IMR-90 (cell line): ENCODE measurements at regions not wholly inside any gene's neighbourhood (a gene's known extent, or its start where the extent isn't known, plus 50 kb on each side); places are given as distances from the start of the nearest gene placed in this dataset.

Experiments
- ATAC-seq: fragments of 200-7000 bp; cut with Tn5 transposase; 2 replicates; pipeline ENCODE4 v1.9.1; 2020; ENCODE audit warnings: low read depth, mild to moderate bottlenecking, moderate library complexity
- BruUV-seq: library from RNA; stranded (reverse); fragments of 400-500 nt; replicated peaks from 2 replicates; lab custom pipeline; 2021; lab: Mats Ljungman, UMichigan
- CTCF ChIA-PET: fragments of 300-600 bp; formaldehyde crosslinking; extraction: SDS; loops from one replicate; lab custom pipeline; 2021; ENCODE audit warnings: antibody characterized with exemption; lab: Yijun Ruan, JAX
- POLR2A ChIA-PET: fragments of 300-600 bp; sonication (Branson Sonifier 250); formaldehyde crosslinking; loops from one replicate; lab custom pipeline; 2022; ENCODE audit warnings: antibody characterized with exemption; ENCODE audit not compliant: unreplicated experiment; lab: Charles Lee
- DNase-seq: peaks from one replicate; pipeline ENCODE4 v3.0.0; 2013
- H2AFZ ChIP-seq: replicated peaks from 2 replicates; pipeline ENCODE3; 2013; ENCODE audit warnings: low read length, mild to moderate bottlenecking; ENCODE audit not compliant: poor library complexity
- H2AK5ac ChIP-seq: 2 replicates; pipeline ENCODE4 v1.6.1; 2013; ENCODE audit warnings: low read depth, low read length, inconsistent platforms
- H2AK9ac ChIP-seq: replicated peaks from 2 replicates; pipeline ENCODE3; 2013; ENCODE audit warnings: mild to moderate bottlenecking, low read depth, low read length, moderate library complexity; ENCODE audit not compliant: poor library complexity
- H2BK120ac ChIP-seq: 2 replicates; pipeline ENCODE4 v1.6.1; 2013; ENCODE audit warnings: low read depth, low read length, inconsistent platforms
- H2BK15ac ChIP-seq: 3 replicates; pipeline ENCODE4 v1.6.1; 2013; ENCODE audit warnings: low read depth, low read length, inconsistent platforms
- H2BK20ac ChIP-seq: 2 replicates; pipeline ENCODE4 v1.6.1; 2013; ENCODE audit warnings: low read depth, mild to moderate bottlenecking, inconsistent platforms, low read length, moderate library complexity
- H2BK5ac ChIP-seq: 2 replicates; pipeline ENCODE4 v1.6.1; 2013; ENCODE audit warnings: mild to moderate bottlenecking, low read depth, low read length, inconsistent platforms; ENCODE audit not compliant: poor library complexity, severe bottlenecking
- H3K14ac ChIP-seq: replicated peaks from 2 replicates; pipeline ENCODE4 v1.6.1; 2013; ENCODE audit warnings: low read depth, low read length, inconsistent platforms
- H3K18ac ChIP-seq: 2 replicates; pipeline ENCODE4 v1.6.1; 2013; ENCODE audit warnings: low read depth, low read length, control low read depth
- H3K23ac ChIP-seq: 2 replicates; pipeline ENCODE4 v1.6.1; 2013; ENCODE audit warnings: low read depth, low read length, inconsistent platforms
- H3K27ac ChIP-seq: 2 replicates; pipeline ENCODE4 v1.5.1; 2013; ENCODE audit warnings: mild to moderate bottlenecking, control low read depth, low read length; ENCODE audit not compliant: insufficient read depth
- H3K27me3 ChIP-seq: 2 replicates; pipeline ENCODE4 v1.6.1; 2013; ENCODE audit warnings: low read length; ENCODE audit not compliant: control insufficient read depth, insufficient read depth
- H3K36me3 ChIP-seq: 2 replicates; pipeline ENCODE4 v1.6.1; 2013; ENCODE audit warnings: low read length, mixed read lengths; ENCODE audit not compliant: control insufficient read depth, insufficient read depth
- H3K4ac ChIP-seq: 2 replicates; pipeline ENCODE4 v1.6.1; 2013; ENCODE audit warnings: low read depth, low read length, inconsistent platforms
- H3K4me1 ChIP-seq: 2 replicates; pipeline ENCODE4 v1.6.1; 2013; ENCODE audit warnings: low read length, mixed read lengths; ENCODE audit not compliant: control insufficient read depth, insufficient read depth
- H3K4me2 ChIP-seq: 2 replicates; pipeline ENCODE4 v1.6.1; 2013; ENCODE audit warnings: low read depth, mild to moderate bottlenecking, control low read depth, low read length, moderate library complexity
- H3K4me3 ChIP-seq: 2 replicates; pipeline ENCODE4 v1.5.1; 2013; ENCODE audit warnings: low read depth, mild to moderate bottlenecking, control low read depth, low read length, moderate library complexity; ENCODE audit not compliant: insufficient read depth
- H3K56ac ChIP-seq: 2 replicates; pipeline ENCODE4 v1.6.1; 2013; ENCODE audit warnings: low read length, inconsistent platforms; ENCODE audit not compliant: insufficient read depth; ENCODE audit errors: extremely low read depth
- H3K79me1 ChIP-seq, 2 experiments: 2 replicates each; pipeline ENCODE4 v1.6.1; 2013; ENCODE audit warnings: low read length in 2 of 2, inconsistent platforms in 1 of 2, low read depth in 1 of 2
- H3K9ac ChIP-seq: 2 replicates; pipeline ENCODE4 v1.6.1; 2013; ENCODE audit warnings: low read depth, low read length, control low read depth
- H3K9me1 ChIP-seq: 2 replicates; pipeline ENCODE4 v1.6.1; 2013; ENCODE audit warnings: low read length, inconsistent platforms; ENCODE audit not compliant: insufficient read depth
- H3K9me3 ChIP-seq: 2 replicates; pipeline ENCODE4 v1.6.1; 2013; ENCODE audit warnings: low read length; ENCODE audit not compliant: control insufficient read depth, insufficient read depth
- H4K20me1 ChIP-seq: 2 replicates; pipeline ENCODE4 v1.6.1; 2013; ENCODE audit warnings: low read length, inconsistent platforms; ENCODE audit not compliant: insufficient read depth
- H4K5ac ChIP-seq: 2 replicates; pipeline ENCODE4 v1.6.1; 2013; ENCODE audit warnings: mild to moderate bottlenecking, low read depth, low read length, control low read depth
- H4K8ac ChIP-seq, 2 experiments: 2 replicates each; pipeline ENCODE4 v1.6.1; 2013; ENCODE audit warnings: low read depth in 2 of 2, low read length in 2 of 2, control low read depth in 1 of 2, inconsistent platforms in 1 of 2
- H4K91ac ChIP-seq: 2 replicates; pipeline ENCODE4 v1.6.1; 2013; ENCODE audit warnings: low read depth, low read length, inconsistent platforms; ENCODE audit not compliant: insufficient read depth
- MAFK ChIP-seq: IDR thresholded peaks from 2 replicates; pipeline ENCODE4 v1.6.1; 2012; ENCODE audit warnings: low read depth, low read length, improper control_type of control experiment
- RFX5 ChIP-seq: IDR thresholded peaks from 2 replicates; pipeline ENCODE4 v1.8.0; 2012; ENCODE audit warnings: low read depth, mild to moderate bottlenecking, low read length, moderate library complexity
- WGBS, 2 experiments: methylation state at CpG; one replicate each; pipeline versions ENCODE4 v1.1.5 to v1.1.7; 2013; ENCODE audit warnings: missing lambda C conversion rate in 2 of 2; ENCODE audit not compliant: insufficient read length in 1 of 2; ENCODE audit errors: extremely low coverage in 2 of 2; 5-methylcytosine and 5-hydroxymethylcytosine counted together
- dilution Hi-C: fragments of 300-500 bp; cut with HindIII; formaldehyde crosslinking; loops from one replicate; pipeline ENCODE4 v1.14.3; 2018; ENCODE audit warnings: low sequenced_read_pairs; ENCODE audit not compliant: unreplicated experiment
- in situ Hi-C: fragments of 300-500 bp; cut with MboI; formaldehyde crosslinking; loops from 3 replicates; pipeline ENCODE4 v1.14.3; 2019; ENCODE audit warnings: low sequenced_read_pairs, inconsistent platforms, mixed read lengths
- intact Hi-C: fragments of 100-400 bp; cut with micrococcal nuclease; formaldehyde crosslinking; loops from 2 replicates; pipeline ENCODE4 v1.10.0; 2022

GRCh38 chr18:42583283-42583731 is 532.2 kb downstream of the RIT2 start:
- POLR2A ChIA-PET, result no interaction called here
- H3K36me3 ChIP-seq, result no peaks in the 10 kb centered on the region
- H3K4me3 ChIP-seq, result no peak overlapping the region
- DNase-seq (no peak), ATAC-seq (no peak)
- no peak overlapping the region for H2BK5ac ChIP-seq
- H3K9me3 ChIP-seq, result peaks cover 2% of the 10 kb centered on the region; the same call in 1 of the 2 replicates
- dilution Hi-C loops, result no loop called here
- CTCF ChIA-PET, result no interaction called here
- H3K23ac ChIP-seq, result no peak overlapping the region
- no peak overlapping the region for H3K4ac ChIP-seq
- H4K8ac ChIP-seq, result no peak overlapping the region
- H2BK15ac ChIP-seq, result no peak overlapping the region
- no peak overlapping the region for H3K9ac ChIP-seq
- no peak overlapping the region for H2BK120ac ChIP-seq
- no peaks in the 10 kb centered on the region for H3K27me3 ChIP-seq
- in situ Hi-C loops, result no loop called here
- H2AK9ac ChIP-seq, result no peak overlapping the region
- H4K20me1 ChIP-seq, result no peaks in the 10 kb centered on the region
- no peak overlapping the region for H3K27ac ChIP-seq
- H4K5ac ChIP-seq, result no peak overlapping the region
- H2AK5ac ChIP-seq, result no peak overlapping the region
- no peaks in the 10 kb centered on the region for H3K9me1 ChIP-seq
- no TSS peak for BruUV-seq
- no peak overlapping the region for H4K91ac ChIP-seq
- H3K18ac ChIP-seq, result no peak overlapping the region
- WGBS, 2 experiments, result no CpG with 5 or more reads among the region's 1 CpG
- H3K14ac ChIP-seq, result no peak overlapping the region
- H3K56ac ChIP-seq, result no peak overlapping the region
- no peaks in the 10 kb centered on the region for H3K4me1 ChIP-seq
- H2AFZ ChIP-seq, result no peak overlapping the region
- intact Hi-C loops, result no loop called here
- no peak overlapping the region for H2BK20ac ChIP-seq
- TF ChIP-seq RFX5, result no peak
- TF ChIP-seq MAFK, result no peak
- H3K4me2 ChIP-seq, result no peak overlapping the region
- no peaks in the 10 kb centered on the region for H3K79me1 ChIP-seq
